Activated CD8-positive, alpha-beta T cell treated with anti-CD3 and anti-CD28 coated beads, Interleukin-2, amount 10 ng/mL, durations not matched to agents 7 days and 5 days (primary cell): ENCODE measurements at regions not wholly inside any gene's neighbourhood (a gene's known extent, or its start where the extent isn't known, plus 50 kb on each side); places are given as distances from the start of the nearest gene placed in this dataset.

Experiments
- ATAC-seq: fragments of 150-1000 bp; cut with Tn5 transposase; one replicate; pipeline ENCODE4 v1.10.0; 2021; ENCODE audit warnings: moderate library complexity
- CTCF ChIA-PET: fragments of 350-600 bp; sonication (Branson Sonifier 250); formaldehyde crosslinking; loops from one replicate; lab custom pipeline; 2021; ENCODE audit warnings: antibody characterized with exemption; lab: Charles Lee
- POLR2A ChIA-PET: fragments of 350-600 bp; sonication (Branson Sonifier 250); formaldehyde crosslinking; loops from one replicate; lab custom pipeline; 2021; ENCODE audit warnings: antibody characterized with exemption; lab: Charles Lee
- DNase-seq: peaks from one replicate; pipeline ENCODE4 v3.0.0-alpha.2; 2020
- H3K27ac Mint-ChIP-seq: one replicate; pipeline ENCODE4 v1.8.0; 2021; ENCODE audit warnings: mild to moderate bottlenecking, mixed read lengths
- H3K27me3 Mint-ChIP-seq: one replicate; pipeline ENCODE4 v1.8.0; 2021; ENCODE audit warnings: low read depth, mixed read lengths
- H3K36me3 Mint-ChIP-seq: one replicate; pipeline ENCODE4 v1.8.0; 2021; ENCODE audit warnings: low read depth, mixed read lengths
- H3K4me1 Mint-ChIP-seq: one replicate; pipeline ENCODE4 v1.8.0; 2021; ENCODE audit warnings: low read depth, mixed read lengths
- H3K4me3 Mint-ChIP-seq: one replicate; pipeline ENCODE4 v1.8.0; 2021; ENCODE audit warnings: mild to moderate bottlenecking, mixed read lengths
- H3K9me3 Mint-ChIP-seq: one replicate; pipeline ENCODE4 v1.8.0; 2022; ENCODE audit warnings: mixed read lengths; ENCODE audit not compliant: insufficient read depth

DNA sequence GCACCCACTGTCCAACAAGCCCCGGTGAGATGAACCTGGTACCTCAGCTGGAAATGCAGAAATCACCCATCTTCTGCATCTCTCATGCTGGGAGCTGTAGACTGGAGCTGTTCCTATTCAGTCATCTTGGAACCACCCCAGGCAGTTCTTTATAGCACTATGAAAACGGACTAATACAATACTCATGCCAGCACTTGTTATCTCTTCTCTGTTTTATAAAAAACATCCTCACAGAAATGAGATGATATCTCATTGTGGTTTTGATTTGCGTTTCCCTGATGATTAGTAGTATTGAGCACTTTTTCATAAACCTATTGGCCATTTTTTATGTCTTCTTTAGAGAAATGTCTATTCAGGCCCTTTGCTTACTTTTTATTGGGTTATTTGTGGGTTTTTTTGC lies 156.2 kb upstream of the ARPP21 start:
- Mint-ChIP-seq H3K27ac (no peak overlapping the region), H3K27me3 (no peaks in the 10 kb centered on the region), H3K4me1 (no peaks in the 10 kb centered on the region), H3K36me3 (no peaks in the 10 kb centered on the region), H3K4me3 (no peak overlapping the region), H3K9me3 (no peaks in the 10 kb centered on the region)
- ChIA-PET CTCF (no interaction called here), POLR2A (no interaction called here)
- ATAC-seq: no peak
- DNase-seq: no peak

DNA sequence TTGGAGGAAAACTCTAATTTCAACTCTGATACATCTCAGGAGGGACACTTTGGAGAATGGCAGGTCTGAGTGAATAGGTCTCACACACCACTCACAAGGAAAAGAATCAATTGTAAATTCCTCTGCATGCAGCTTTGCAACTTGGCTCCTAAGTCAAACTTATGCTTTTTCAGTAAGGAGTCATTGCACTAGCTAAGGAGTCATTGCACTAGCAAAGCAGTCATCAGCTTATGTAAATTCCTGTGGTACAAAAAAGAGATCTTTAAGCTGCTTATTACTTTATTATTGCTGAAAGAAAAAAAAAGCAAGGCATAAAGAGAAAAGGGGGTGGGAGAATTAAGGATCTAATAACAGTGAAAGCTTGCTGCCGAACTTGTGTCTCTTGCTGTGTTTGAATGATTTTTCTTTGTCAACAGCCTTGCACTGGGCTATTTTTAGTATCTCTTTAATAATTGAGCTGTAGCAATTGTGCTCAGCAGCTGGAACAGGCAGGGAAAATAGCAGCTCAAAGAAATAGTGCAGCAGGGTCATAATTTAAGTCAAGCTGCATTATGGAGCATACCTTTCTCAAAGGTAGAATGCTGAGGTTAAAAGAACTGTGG lies 154.3 kb upstream of the ARPP21 start:
- CTCF ChIA-PET: no interaction called here
- no peaks in the 10 kb centered on the region for H3K36me3 Mint-ChIP-seq
- POLR2A ChIA-PET: no interaction called here
- no peak overlapping the region for H3K27ac Mint-ChIP-seq
- H3K27me3 Mint-ChIP-seq: no peaks in the 10 kb centered on the region
- H3K4me3 Mint-ChIP-seq: no peak overlapping the region
- no peaks in the 10 kb centered on the region for H3K9me3 Mint-ChIP-seq
- DNase-seq (no peak), ATAC-seq (no peak)
- H3K4me1 Mint-ChIP-seq: no peaks in the 10 kb centered on the region

DNA sequence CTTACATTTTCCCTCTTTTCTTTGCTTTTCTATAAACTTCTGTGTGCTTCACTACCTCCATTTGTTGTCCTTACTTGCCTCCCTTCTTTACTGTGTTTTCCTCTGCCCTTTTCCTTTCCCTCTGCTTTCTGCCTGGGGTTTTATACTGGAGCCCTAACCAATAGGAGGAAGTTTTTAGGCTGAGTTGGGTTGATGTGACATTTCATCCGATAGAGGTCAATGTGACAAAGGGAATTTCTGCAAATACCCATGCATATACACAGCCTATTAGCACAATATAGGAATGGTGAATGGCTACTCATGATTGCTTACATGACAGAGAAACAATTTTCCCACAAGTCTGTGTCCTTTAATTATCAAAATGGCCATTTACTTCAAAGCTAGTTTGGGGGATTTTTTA lies 153.0 kb upstream of the ARPP21 start:
- POLR2A ChIA-PET: no interaction called here
- Mint-ChIP-seq H3K4me1 (no peaks in the 10 kb centered on the region), H3K27ac (no peak overlapping the region), H3K4me3 (no peak overlapping the region), H3K36me3 (no peaks in the 10 kb centered on the region), H3K9me3 (no peaks in the 10 kb centered on the region), H3K27me3 (no peaks in the 10 kb centered on the region)
- no peak for DNase-seq
- no peak for ATAC-seq
- CTCF ChIA-PET: no interaction called here

DNA sequence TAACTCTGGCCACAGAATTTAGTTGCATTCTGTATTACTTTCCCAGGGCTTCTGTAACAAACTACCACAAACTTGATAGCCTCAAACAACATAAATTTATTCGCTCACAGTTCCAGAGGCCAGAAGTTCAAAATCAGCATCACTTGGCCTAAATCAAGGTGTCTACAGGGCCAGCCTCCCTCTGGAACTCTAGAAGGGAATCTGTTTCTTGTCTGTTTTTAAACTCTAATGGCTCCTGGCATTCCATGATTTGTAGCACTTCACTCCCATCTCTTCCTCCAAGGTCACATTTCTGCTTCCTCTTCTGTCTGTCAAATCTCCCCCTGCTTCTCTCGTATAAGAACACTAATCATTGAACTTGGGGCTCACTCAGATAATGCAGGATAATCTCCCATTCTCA lies 151.9 kb upstream of the ARPP21 start:
- Mint-ChIP-seq H3K36me3 (no peaks in the 10 kb centered on the region), H3K4me3 (no peak overlapping the region), H3K27ac (no peak overlapping the region), H3K4me1 (no peaks in the 10 kb centered on the region), H3K9me3 (no peaks in the 10 kb centered on the region), H3K27me3 (no peaks in the 10 kb centered on the region)
- ATAC-seq (no peak), DNase-seq (no peak)
- POLR2A ChIA-PET: no interaction called here
- CTCF ChIA-PET: no interaction called here

DNA sequence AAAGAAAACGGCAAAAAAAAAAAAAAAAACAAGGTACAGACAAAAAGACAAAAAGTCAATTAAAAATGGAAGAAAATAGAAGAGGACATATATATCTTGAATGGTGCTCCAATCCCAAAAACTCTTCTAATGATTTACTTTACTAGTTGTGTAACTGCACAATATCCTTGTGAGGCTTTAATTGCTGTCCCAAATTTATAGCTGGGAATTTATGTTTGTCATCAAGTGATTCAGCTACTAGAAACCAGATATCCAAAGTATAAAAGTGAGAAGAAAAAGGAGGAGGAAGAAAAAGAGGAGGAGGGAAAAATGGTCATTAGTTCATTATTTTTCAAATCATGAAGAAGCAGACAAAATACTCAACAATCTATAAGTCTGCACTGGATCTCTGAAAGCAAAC lies 150.8 kb upstream of the ARPP21 start:
- POLR2A ChIA-PET: no interaction called here
- H3K27ac Mint-ChIP-seq: no peak overlapping the region
- no peak overlapping the region for H3K4me3 Mint-ChIP-seq
- H3K36me3 Mint-ChIP-seq: no peaks in the 10 kb centered on the region
- CTCF ChIA-PET: no interaction called here
- DNase-seq: no peak
- no peak for ATAC-seq
- no peaks in the 10 kb centered on the region for H3K27me3 Mint-ChIP-seq
- no peaks in the 10 kb centered on the region for H3K4me1 Mint-ChIP-seq
- H3K9me3 Mint-ChIP-seq: no peaks in the 10 kb centered on the region

DNA sequence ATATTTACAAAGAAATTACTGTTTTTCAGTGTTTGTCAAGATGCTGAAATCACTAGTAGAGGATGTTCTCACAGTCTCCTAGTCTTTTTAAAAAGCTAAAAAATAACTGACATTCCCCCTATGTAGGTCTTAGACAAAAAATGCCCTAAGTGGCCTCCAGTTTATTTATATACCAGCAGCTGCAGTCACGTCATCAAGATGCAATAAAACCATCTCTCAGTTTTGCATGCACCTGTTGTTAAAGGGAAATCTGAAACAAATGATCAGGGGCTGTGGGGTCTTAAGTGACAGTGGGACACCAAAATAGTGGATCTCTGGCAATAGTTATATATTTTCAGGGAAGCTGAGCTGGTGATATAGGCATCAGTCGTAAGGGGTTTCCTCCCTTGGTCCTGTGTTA lies 146.5 kb upstream of the ARPP21 start:
- DNase-seq (no peak), ATAC-seq (no peak)
- Mint-ChIP-seq H3K36me3 (no peaks in the 10 kb centered on the region), H3K4me1 (no peaks in the 10 kb centered on the region), H3K27me3 (no peaks in the 10 kb centered on the region), H3K9me3 (no peaks in the 10 kb centered on the region), H3K4me3 (no peak overlapping the region), H3K27ac (no peak overlapping the region)
- ChIA-PET POLR2A (no interaction called here), CTCF (no interaction called here)

DNA sequence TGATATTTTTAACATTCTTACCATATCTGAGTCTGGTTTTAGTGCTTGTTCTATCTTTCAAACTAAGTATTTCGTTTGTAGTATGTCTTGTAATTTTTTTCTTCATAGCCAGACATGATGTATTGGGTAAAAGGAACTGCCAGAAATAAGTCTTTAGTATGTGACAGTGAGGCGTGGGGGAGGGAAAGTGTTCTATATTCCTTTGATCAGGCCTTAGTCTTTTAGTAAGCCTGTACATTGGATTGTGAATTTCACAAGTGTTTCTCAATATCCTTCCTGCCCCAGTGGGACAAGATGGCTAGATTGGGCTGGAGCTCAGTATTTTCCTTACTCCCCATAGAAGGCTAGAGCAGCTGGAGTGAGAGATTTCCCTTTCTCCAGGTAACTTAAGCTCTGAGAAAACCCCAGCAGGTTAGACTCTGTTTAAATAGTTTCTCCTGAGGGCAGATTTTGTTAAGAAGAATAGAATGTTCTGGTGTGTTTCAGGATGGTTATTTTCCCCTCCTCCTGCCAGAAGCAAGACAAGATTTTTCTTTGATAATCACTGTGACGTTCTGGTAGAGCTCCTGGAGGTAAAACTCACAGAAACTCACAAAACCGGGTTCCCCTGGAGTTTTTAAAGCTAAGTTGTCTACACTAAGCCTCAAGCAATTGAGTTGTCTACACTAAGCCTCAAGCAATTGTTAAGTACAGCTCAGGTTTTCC lies 140.7 kb upstream of the ARPP21 start:
- POLR2A ChIA-PET: no interaction called here
- Mint-ChIP-seq H3K36me3 (no peaks in the 10 kb centered on the region), H3K27ac (no peak overlapping the region), H3K4me1 (no peaks in the 10 kb centered on the region), H3K9me3 (no peaks in the 10 kb centered on the region), H3K4me3 (no peak overlapping the region), H3K27me3 (no peaks in the 10 kb centered on the region)
- ATAC-seq (no peak), DNase-seq (no peak)
- CTCF ChIA-PET: no interaction called here

DNA sequence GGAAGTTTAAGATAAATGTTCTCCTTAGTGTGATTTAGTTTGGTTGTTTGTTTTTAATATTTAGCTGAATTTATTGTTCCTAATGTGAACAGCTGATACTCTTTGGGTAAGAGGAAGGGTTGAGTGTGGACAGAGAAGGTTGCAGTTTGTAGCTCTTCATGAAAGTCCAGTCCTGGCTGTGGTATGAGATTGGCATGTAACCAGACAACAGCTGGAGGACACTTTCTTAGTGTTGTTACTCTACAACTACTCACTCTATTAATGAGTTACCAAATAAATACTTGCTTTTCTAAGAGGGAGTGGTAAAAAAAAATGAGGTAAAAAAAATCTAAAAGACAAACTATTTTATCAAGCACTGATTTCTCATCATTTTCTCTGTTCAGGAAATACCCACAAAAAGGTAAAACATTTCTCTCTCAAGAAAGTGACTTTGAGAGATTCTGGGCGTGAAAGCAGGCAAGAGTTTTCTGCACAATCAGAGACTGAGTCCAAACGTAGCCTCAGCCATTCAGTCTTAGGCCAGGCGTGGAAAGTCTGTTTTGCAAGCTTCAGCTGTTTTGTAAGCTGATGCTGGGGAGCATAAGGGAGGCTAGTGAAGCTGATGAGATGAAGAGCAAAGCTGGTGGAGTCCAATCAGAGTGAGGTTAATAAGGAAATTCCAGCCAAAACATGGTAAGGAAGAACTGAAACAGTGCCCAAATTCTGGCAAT lies 138.5 kb upstream of the ARPP21 start:
- Mint-ChIP-seq H3K4me1 (no peaks in the 10 kb centered on the region), H3K27ac (no peak overlapping the region), H3K4me3 (no peak overlapping the region), H3K9me3 (no peaks in the 10 kb centered on the region), H3K36me3 (no peaks in the 10 kb centered on the region), H3K27me3 (no peaks in the 10 kb centered on the region)
- no peak for DNase-seq
- no peak for ATAC-seq
- POLR2A ChIA-PET: no interaction called here
- CTCF ChIA-PET: no interaction called here

DNA sequence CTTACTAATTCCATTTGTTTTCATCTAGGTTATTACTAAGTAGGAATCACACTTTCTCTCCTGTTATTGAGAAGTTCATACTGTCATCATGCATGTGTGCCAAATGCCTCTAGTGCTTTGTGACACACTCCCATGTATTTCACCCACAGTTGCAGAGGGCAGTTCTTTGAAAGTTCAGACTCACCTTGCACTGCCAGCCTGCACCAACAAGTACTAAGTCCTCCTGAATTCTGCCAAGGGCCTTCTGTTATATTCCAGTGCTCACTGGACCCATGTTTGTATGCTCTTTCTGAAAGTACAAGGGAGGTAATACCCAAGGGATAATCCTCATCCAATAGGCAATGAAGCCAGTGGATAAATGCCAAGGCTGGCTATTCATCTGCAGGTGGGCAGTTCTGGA lies 136.6 kb upstream of the ARPP21 start:
- Mint-ChIP-seq H3K27ac (no peak overlapping the region), H3K4me1 (no peaks in the 10 kb centered on the region), H3K27me3 (no peaks in the 10 kb centered on the region), H3K9me3 (no peaks in the 10 kb centered on the region), H3K36me3 (no peaks in the 10 kb centered on the region), H3K4me3 (no peak overlapping the region)
- CTCF ChIA-PET: no interaction called here
- POLR2A ChIA-PET: no interaction called here
- ATAC-seq (no peak), DNase-seq (no peak)

DNA sequence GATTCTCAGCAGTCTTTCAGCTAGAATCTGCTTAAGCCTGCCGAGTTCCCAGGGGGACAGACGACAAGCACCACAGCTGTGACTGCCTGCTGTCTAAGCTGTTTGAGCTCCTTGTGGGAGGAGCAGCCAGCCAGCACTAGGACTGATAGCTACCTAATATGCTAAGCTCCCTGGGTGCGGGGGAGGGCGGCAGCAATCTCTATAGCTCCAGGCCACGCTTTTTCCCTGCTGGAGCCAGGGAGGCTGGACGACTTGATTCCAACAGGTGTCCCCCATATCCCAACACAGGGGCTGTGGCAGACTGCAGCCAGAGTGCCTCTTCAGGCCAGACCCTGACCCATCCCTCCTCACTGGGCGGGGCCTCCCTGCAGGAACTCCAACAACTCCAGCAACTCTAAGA lies 134.1 kb upstream of the ARPP21 start:
- Mint-ChIP-seq H3K27ac (no peak overlapping the region), H3K4me3 (no peak overlapping the region), H3K9me3 (no peaks in the 10 kb centered on the region), H3K27me3 (no peaks in the 10 kb centered on the region), H3K36me3 (no peaks in the 10 kb centered on the region), H3K4me1 (no peaks in the 10 kb centered on the region)
- no peak for DNase-seq
- no peak for ATAC-seq
- CTCF ChIA-PET: no interaction called here
- POLR2A ChIA-PET: no interaction called here

DNA sequence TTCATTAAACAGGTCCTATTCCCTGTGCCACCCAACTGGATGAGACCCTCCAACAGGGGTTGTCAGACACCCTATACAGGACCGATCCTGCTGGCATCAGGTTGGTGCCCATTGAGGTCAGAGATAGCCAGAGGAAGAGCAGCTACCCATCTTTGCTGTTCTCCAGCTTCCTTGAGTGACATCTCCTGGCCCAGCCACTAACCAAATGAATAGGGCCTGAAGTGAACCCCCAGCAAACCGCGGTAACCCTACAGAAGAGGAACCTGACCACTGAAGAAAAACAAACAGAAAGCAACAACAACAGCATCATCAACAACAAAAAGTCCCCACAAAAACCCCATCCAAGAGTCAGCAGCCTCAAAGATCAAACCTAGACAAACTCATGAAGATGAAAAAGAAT lies 133.6 kb upstream of the ARPP21 start:
- ATAC-seq (no peak), DNase-seq (no peak)
- ChIA-PET CTCF (no interaction called here), POLR2A (no interaction called here)
- Mint-ChIP-seq H3K36me3 (no peaks in the 10 kb centered on the region), H3K9me3 (no peaks in the 10 kb centered on the region), H3K4me1 (no peaks in the 10 kb centered on the region), H3K4me3 (no peak overlapping the region), H3K27ac (no peak overlapping the region), H3K27me3 (no peaks in the 10 kb centered on the region)

DNA sequence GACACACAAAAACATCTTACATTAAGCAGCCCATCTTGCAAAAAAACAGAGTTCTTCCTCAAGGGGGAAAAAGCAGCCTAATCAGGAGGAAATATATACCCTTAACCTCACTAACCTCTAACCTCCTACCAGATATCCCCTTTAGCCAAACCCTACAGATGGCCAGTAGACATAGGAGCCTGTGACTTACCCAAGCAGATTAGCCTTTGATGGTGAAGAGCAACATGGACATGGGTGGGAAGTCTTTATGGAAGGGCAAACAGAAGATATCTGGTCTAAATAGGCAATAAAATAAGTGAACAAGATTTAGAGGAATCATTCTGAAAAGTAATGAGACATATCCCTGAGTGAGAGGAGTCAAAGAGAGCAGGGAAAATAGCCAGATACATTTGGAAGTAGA lies 119.4 kb upstream of the ARPP21 start:
- POLR2A ChIA-PET: no interaction called here
- CTCF ChIA-PET: no interaction called here
- Mint-ChIP-seq H3K9me3 (no peaks in the 10 kb centered on the region), H3K27ac (no peak overlapping the region), H3K36me3 (no peaks in the 10 kb centered on the region), H3K4me1 (no peaks in the 10 kb centered on the region), H3K4me3 (no peak overlapping the region), H3K27me3 (no peaks in the 10 kb centered on the region)
- no peak for DNase-seq
- no peak for ATAC-seq
